ENCODE measurements at regions not wholly inside any gene's neighbourhood (a gene's known extent, or its start where the extent isn't known, plus 50 kb on each side); places are given as distances from the start of the nearest gene placed in this dataset.

GRCh38 chr18:42271647-42272414 lies 316.8 kb downstream of the PIK3C3 start:
- H3K4me3 ChIP-seq (ENCODE audit: low read depth, low read length) = no peak overlapping the region
- H3K27me3 ChIP-seq (ENCODE audit: control insufficient read depth, insufficient read depth, low read length) = no peaks in the 10 kb centered on the region
- TF ChIP-seq, protein P1, sequence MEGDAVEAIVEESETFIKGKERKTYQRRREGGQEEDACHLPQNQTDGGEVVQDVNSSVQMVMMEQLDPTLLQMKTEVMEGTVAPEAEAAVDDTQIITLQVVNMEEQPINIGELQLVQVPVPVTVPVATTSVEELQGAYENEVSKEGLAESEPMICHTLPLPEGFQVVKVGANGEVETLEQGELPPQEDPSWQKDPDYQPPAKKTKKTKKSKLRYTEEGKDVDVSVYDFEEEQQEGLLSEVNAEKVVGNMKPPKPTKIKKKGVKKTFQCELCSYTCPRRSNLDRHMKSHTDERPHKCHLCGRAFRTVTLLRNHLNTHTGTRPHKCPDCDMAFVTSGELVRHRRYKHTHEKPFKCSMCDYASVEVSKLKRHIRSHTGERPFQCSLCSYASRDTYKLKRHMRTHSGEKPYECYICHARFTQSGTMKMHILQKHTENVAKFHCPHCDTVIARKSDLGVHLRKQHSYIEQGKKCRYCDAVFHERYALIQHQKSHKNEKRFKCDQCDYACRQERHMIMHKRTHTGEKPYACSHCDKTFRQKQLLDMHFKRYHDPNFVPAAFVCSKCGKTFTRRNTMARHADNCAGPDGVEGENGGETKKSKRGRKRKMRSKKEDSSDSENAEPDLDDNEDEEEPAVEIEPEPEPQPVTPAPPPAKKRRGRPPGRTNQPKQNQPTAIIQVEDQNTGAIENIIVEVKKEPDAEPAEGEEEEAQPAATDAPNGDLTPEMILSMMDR (IDR thresholded peaks at IDR 0.05; ENCODE audit: insufficient read depth, low read length, poor library complexity, severe bottlenecking) = no peak
- DNase-seq (ENCODE audit: low read depth) = no peak
- no peaks in the 10 kb centered on the region for H3K36me3 ChIP-seq (ENCODE audit: control insufficient read depth, insufficient read depth, low read length)

GRCh38 chr18:42274488-42275137 lies 319.6 kb downstream of the PIK3C3 start:
- Histone ChIP-seq H3K36me3 (ENCODE audit: control insufficient read depth, insufficient read depth, low read length) (no peaks in the 10 kb centered on the region), H3K27me3 (ENCODE audit: control insufficient read depth, insufficient read depth, low read length) (no peaks in the 10 kb centered on the region), H3K4me3 (ENCODE audit: low read depth, low read length) (no peak overlapping the region)
- TF ChIP-seq, protein P1 (IDR thresholded peaks at IDR 0.05; ENCODE audit: insufficient read depth, low read length, poor library complexity, severe bottlenecking) = peak; percentile 41
- DNase-seq (ENCODE audit: low read depth) = no peak

- DNase-seq (ENCODE audit: low read depth) = no peak
- Histone ChIP-seq H3K27me3 (ENCODE audit: control insufficient read depth, insufficient read depth, low read length) (no peaks in the 10 kb centered on the region), H3K36me3 (ENCODE audit: control insufficient read depth, insufficient read depth, low read length) (no peaks in the 10 kb centered on the region), H3K4me3 (ENCODE audit: low read depth, low read length) (no peak overlapping the region)
- TF ChIP-seq, protein P1 (IDR thresholded peaks at IDR 0.05; ENCODE audit: insufficient read depth, low read length, poor library complexity, severe bottlenecking) = no peak
Measured at GRCh38 chr18:42275138-42275535, 320.1 kb downstream of the PIK3C3 start.

DNA sequence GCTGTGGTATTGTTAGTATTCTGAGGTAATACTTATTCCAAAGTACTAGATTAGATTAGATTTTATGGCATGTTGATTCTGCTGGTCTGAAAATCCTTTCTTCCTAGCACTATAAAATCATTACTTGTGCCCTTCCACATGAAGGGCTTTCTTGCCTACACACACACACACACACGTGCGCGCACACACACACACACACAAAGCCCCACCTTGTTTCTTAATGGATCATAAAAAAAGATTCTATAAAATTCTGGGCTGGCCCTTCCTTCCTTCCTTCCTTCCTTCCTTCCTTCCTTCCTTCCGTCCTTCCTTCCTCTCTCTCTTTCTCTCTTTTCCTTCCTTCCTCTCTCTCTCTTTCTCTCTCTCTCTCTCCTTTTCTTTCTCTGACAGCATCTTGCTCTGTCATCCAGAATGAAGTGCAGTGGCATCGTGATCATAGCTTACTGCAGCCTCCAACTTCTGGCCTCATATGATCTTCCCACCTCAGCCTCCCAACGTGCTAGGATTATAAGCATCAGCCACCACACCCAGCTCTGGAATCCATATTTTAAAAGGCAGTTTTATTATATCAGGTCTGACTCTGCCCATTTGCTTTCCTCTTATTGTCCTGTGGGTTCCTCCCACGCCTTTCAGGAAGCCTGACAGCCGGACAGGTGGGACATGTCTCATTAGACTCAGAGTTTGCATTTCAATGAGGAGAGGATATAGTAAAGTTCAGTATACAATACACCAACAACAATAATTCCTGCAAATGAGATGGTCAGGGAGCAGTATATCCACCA lies 321.1 kb downstream of the PIK3C3 start:
- Histone ChIP-seq H3K27me3 (ENCODE audit: control insufficient read depth, insufficient read depth, low read length) (no peaks in the 10 kb centered on the region), H3K4me3 (ENCODE audit: low read depth, low read length) (no peak overlapping the region), H3K36me3 (ENCODE audit: control insufficient read depth, insufficient read depth, low read length) (no peaks in the 10 kb centered on the region)
- TF ChIP-seq, protein P1 (IDR thresholded peaks at IDR 0.05; ENCODE audit: insufficient read depth, low read length, poor library complexity, severe bottlenecking) = no peak
- no peak for DNase-seq (ENCODE audit: low read depth)

DNA sequence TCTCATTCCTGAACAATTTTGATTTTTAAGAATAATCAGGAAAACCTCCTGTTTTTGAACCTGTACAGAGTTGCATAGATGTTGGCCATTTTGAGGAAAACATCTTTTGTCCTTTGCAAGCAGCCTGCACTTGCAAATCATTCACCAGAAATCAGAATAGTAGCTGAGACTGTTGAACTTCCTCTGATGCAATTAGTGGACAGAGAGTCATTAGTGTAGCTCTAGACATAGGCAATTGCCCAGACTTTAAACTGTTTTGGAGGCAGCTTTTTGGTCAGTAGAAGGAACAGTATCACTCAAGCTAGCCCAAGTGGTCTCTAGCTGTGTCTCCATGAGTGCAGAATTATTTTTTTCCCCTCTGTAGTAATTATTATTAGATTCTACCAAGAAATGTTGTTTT lies 326.1 kb downstream of the PIK3C3 start:
- H3K27me3 ChIP-seq (ENCODE audit: control insufficient read depth, insufficient read depth, low read length) = no peaks in the 10 kb centered on the region
- H3K4me3 ChIP-seq (ENCODE audit: low read depth, low read length) = no peak overlapping the region
- no peak for DNase-seq (ENCODE audit: low read depth)
- H3K36me3 ChIP-seq (ENCODE audit: control insufficient read depth, insufficient read depth, low read length) = no peaks in the 10 kb centered on the region
- TF ChIP-seq, protein P1 (IDR thresholded peaks at IDR 0.05; ENCODE audit: insufficient read depth, low read length, poor library complexity, severe bottlenecking) = no peak
